ENCODE measurements at regions not wholly inside any gene's neighbourhood (a gene's known extent, or its start where the extent isn't known, plus 50 kb on each side); places are given as distances from the start of the nearest gene placed in this dataset.

- TF ChIP-seq GATA3 (IDR thresholded peaks at IDR 0.05; ENCODE audit: low read depth, low read length) (no peak), GATA2 (IDR thresholded peaks at IDR 0.05; ENCODE audit: low read depth, low read length) (no peak)
Observed at GRCh38 chr10:34885898-34886297, 70.8 kb upstream of the PARD3 start.

- no peak for TF ChIP-seq GATA3 (IDR thresholded peaks at IDR 0.05; ENCODE audit: low read depth, low read length)
- no peak for TF ChIP-seq GATA2 (IDR thresholded peaks at IDR 0.05; ENCODE audit: low read depth, low read length)
Observed at GRCh38 chr10:34885011-34885410, 69.9 kb upstream of the PARD3 start.

GRCh38 chr10:34884272-34884952, 69.3 kb upstream of the PARD3 start:
- no peak for TF ChIP-seq GATA2 (IDR thresholded peaks at IDR 0.05; ENCODE audit: low read depth, low read length)
- no peak for TF ChIP-seq GATA3 (IDR thresholded peaks at IDR 0.05; ENCODE audit: low read depth, low read length)

- no peak for TF ChIP-seq GATA3 (IDR thresholded peaks at IDR 0.05; ENCODE audit: low read depth, low read length)
- no peak for TF ChIP-seq GATA2 (IDR thresholded peaks at IDR 0.05; ENCODE audit: low read depth, low read length)
Observed at GRCh38 chr10:34880817-34881216, 65.7 kb upstream of the PARD3 start.

GRCh38 chr10:34875061-34875460, 60.0 kb upstream of the PARD3 start:
- TF ChIP-seq GATA2 (IDR thresholded peaks at IDR 0.05; ENCODE audit: low read depth, low read length) (no peak), GATA3 (IDR thresholded peaks at IDR 0.05; ENCODE audit: low read depth, low read length) (no peak)

GRCh38 chr10:34872820-34873219, 57.7 kb upstream of the PARD3 start:
- TF ChIP-seq GATA3 (IDR thresholded peaks at IDR 0.05; ENCODE audit: low read depth, low read length) (no peak), GATA2 (IDR thresholded peaks at IDR 0.05; ENCODE audit: low read depth, low read length) (no peak)

GRCh38 chr10:34869135-34869836, 54.2 kb upstream of the PARD3 start:
- no peak for TF ChIP-seq GATA3 (IDR thresholded peaks at IDR 0.05; ENCODE audit: low read depth, low read length)
- TF ChIP-seq GATA2 (IDR thresholded peaks at IDR 0.05; ENCODE audit: low read depth, low read length): no peak

GRCh38 chr10:34868589-34868988, 53.5 kb upstream of the PARD3 start:
- TF ChIP-seq GATA3 (IDR thresholded peaks at IDR 0.05; ENCODE audit: low read depth, low read length) (no peak), GATA2 (IDR thresholded peaks at IDR 0.05; ENCODE audit: low read depth, low read length) (no peak)

GRCh38 chr10:34866848-34867247, 51.8 kb upstream of the PARD3 start:
- TF ChIP-seq GATA2 (IDR thresholded peaks at IDR 0.05; ENCODE audit: low read depth, low read length) (no peak), GATA3 (IDR thresholded peaks at IDR 0.05; ENCODE audit: low read depth, low read length) (no peak)

Measured in SH-SY5Y (cell line).